Prostate gland (tissue), 2 donors: ENCODE measurements at regions not wholly inside any gene's neighbourhood (a gene's known extent, or its start where the extent isn't known, plus 50 kb on each side); places are given as distances from the start of the nearest gene placed in this dataset.

Source experiments
- CTCF ChIP-seq, 4 experiments: fragments of 200-600 bp in 2 of 4; fragments of 450-650 bp in 2 of 4; sonication (generic) in 2 of 4; IDR thresholded peaks; 1 replicate in 3 of 4; 2 replicates in 1 of 4; pipeline ENCODE4 v1.5.1; 2016 to 2019; ENCODE audit warnings: antibody characterized with exemption in 4 of 4, mild to moderate bottlenecking in 2 of 4, moderate library complexity in 2 of 4
- POLR2A ChIP-seq: fragments of 450-650 bp; IDR thresholded peaks from one replicate; pipeline ENCODE4 v1.6.1; 2016; ENCODE audit warnings: antibody characterized with exemption, mild to moderate bottlenecking

GRCh38 chr2:236774171-236774570, 204.5 kb downstream of the ACKR3 start:
- TF ChIP-seq CTCF (IDR thresholded peaks at IDR 0.05) (no peak), POLR2A (no peak)
